HG03571 (cell line): ENCODE measurements at regions not wholly inside any gene's neighbourhood (a gene's known extent, or its start where the extent isn't known, plus 50 kb on each side); places are given as distances from the start of the nearest gene placed in this dataset.

Experiments used
- ATAC-seq: cut with Tn5 transposase; IDR thresholded peaks from one replicate; pipeline ENCODE4 v1.9.1; 2021; ENCODE audit not compliant: unreplicated experiment

- no peak for ATAC-seq
Measured at GRCh38 chr1:62917314-62917713, 133.4 kb downstream of the ATG4C start.

- ATAC-seq = no peak
Measured at GRCh38 chr1:62917805-62918204, 133.9 kb downstream of the ATG4C start.

GRCh38 chr1:62918700-62919099, 134.8 kb downstream of the ATG4C start:
- no peak for ATAC-seq

- ATAC-seq = no peak
Measured at GRCh38 chr1:62922006-62922405, 138.1 kb downstream of the ATG4C start.

GRCh38 chr1:62924983-62925790, 141.3 kb downstream of the ATG4C start:
- no peak for ATAC-seq

- ATAC-seq = no peak
Measured at GRCh38 chr1:62926681-62927252, 142.8 kb downstream of the ATG4C start.

- no peak for ATAC-seq
Measured at GRCh38 chr1:62928885-62929284, 145.0 kb downstream of the ATG4C start.

GRCh38 chr1:62937634-62938296, 153.8 kb downstream of the ATG4C start:
- no peak for ATAC-seq

- no peak for ATAC-seq
Measured at GRCh38 chr1:62941780-62942179, 157.8 kb downstream of the ATG4C start.

- no peak for ATAC-seq
Measured at GRCh38 chr1:62946511-62946910, 162.6 kb downstream of the ATG4C start.

- no peak for ATAC-seq
Measured at GRCh38 chr1:62951428-62951827, 167.5 kb downstream of the ATG4C start.

- no peak for ATAC-seq
Measured at GRCh38 chr1:62952596-62952995, 168.7 kb downstream of the ATG4C start.

- no peak for ATAC-seq
Measured at GRCh38 chr1:62953633-62954032, 169.7 kb downstream of the ATG4C start.

GRCh38 chr1:62954758-62955157, 170.8 kb downstream of the ATG4C start:
- no peak for ATAC-seq

GRCh38 chr1:62955666-62956065, 171.7 kb downstream of the ATG4C start:
- ATAC-seq = no peak

- no peak for ATAC-seq
Measured at GRCh38 chr1:62962014-62962812, 178.3 kb downstream of the ATG4C start.

- ATAC-seq = no peak
Measured at GRCh38 chr1:62962901-62963776, 179.2 kb downstream of the ATG4C start.

GRCh38 chr1:62964141-62964540, 180.2 kb downstream of the ATG4C start:
- no peak for ATAC-seq

GRCh38 chr1:62967031-62967430, 183.1 kb downstream of the ATG4C start:
- ATAC-seq = no peak

GRCh38 chr1:62977366-62977765, 193.4 kb downstream of the ATG4C start:
- no peak for ATAC-seq
